Calu3 (cell line): ENCODE measurements at regions not wholly inside any gene's neighbourhood (a gene's known extent, or its start where the extent isn't known, plus 50 kb on each side); places are given as distances from the start of the nearest gene placed in this dataset.

Source experiments
- BruUV-seq: library from RNA; stranded (reverse); fragments of 400-500 nt; replicated peaks from 2 replicates; lab custom pipeline; 2021; lab: Mats Ljungman, UMichigan
- CTCF ChIA-PET: fragments of 300-600 bp; sonication (Branson Sonifier 250); formaldehyde crosslinking; loops from one replicate; lab custom pipeline; 2022; ENCODE audit warnings: antibody characterized with exemption; lab: Charles Lee
- DNase-seq: peaks from one replicate; pipeline ENCODE4 v3.0.0; 2022
- H3K27ac Mint-ChIP-seq: one replicate; pipeline ENCODE4 v1.8.0; 2022; ENCODE audit warnings: mixed read lengths; ENCODE audit not compliant: unreplicated experiment
- H3K27me3 Mint-ChIP-seq: one replicate; pipeline ENCODE4 v1.8.0; 2022; ENCODE audit warnings: mixed read lengths; ENCODE audit not compliant: unreplicated experiment
- H3K36me3 Mint-ChIP-seq: one replicate; pipeline ENCODE4 v1.8.0; 2022; ENCODE audit warnings: mild to moderate bottlenecking, moderate library complexity, mixed read lengths; ENCODE audit not compliant: insufficient read depth, unreplicated experiment
- H3K4me1 Mint-ChIP-seq: one replicate; pipeline ENCODE4 v1.8.0; 2022; ENCODE audit warnings: mild to moderate bottlenecking, low read depth, mixed read lengths; ENCODE audit not compliant: unreplicated experiment
- H3K4me3 Mint-ChIP-seq: one replicate; pipeline ENCODE4 v1.8.0; 2022; ENCODE audit warnings: mild to moderate bottlenecking, low read depth, moderate library complexity, mixed read lengths; ENCODE audit not compliant: unreplicated experiment
- H3K9me3 Mint-ChIP-seq: one replicate; pipeline ENCODE4 v1.8.0; 2022; ENCODE audit warnings: low read depth, mixed read lengths; ENCODE audit not compliant: unreplicated experiment
- CTCF ChIP-seq: fragments of 200-600 bp; IDR thresholded peaks from one replicate; pipeline ENCODE4 v1.8.0; 2022; ENCODE audit warnings: antibody characterized with exemption; ENCODE audit not compliant: unreplicated experiment
- intact Hi-C: fragments of 100-400 bp; cut with micrococcal nuclease; formaldehyde crosslinking; loops from one replicate; pipeline ENCODE4 v1.10.0; 2022; ENCODE audit not compliant: unreplicated experiment

DNA sequence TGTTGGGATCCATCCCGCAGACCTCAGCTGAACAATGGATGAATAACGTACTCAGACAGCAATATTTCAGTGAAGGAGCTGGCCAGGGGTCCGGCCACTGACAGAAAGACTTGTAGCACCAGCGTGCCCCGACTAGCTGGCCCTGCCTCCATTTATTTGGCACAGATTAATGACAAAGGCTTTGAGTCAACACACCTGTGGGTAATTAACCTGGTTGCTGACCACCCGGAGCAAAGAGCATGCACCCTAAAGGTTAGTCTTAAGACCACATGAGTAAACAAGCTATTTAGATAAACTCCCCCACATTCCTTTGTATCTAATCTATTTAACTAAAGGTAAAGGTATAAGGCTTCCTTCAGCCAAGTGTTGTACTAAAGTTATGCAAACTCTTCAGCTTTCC is 868.6 kb downstream of the LRFN5 start:
- H3K27me3 Mint-ChIP-seq, result no peaks in the 10 kb centered on the region
- H3K4me1 Mint-ChIP-seq, result no peaks in the 10 kb centered on the region
- no peak for TF ChIP-seq CTCF
- no peak overlapping the region for H3K4me3 Mint-ChIP-seq
- H3K27ac Mint-ChIP-seq, result no peak overlapping the region
- CTCF ChIA-PET, result no interaction called here
- BruUV-seq, result no TSS peak
- intact Hi-C loops, result no loop called here
- peaks cover 5% of the 10 kb centered on the region for H3K9me3 Mint-ChIP-seq
- H3K36me3 Mint-ChIP-seq, result no peaks in the 10 kb centered on the region
- DNase-seq, result no peak

- no peaks in the 10 kb centered on the region for H3K36me3 Mint-ChIP-seq
- H3K4me3 Mint-ChIP-seq, result no peak overlapping the region
- H3K27me3 Mint-ChIP-seq, result no peaks in the 10 kb centered on the region
- peaks cover 9% of the 10 kb centered on the region for H3K9me3 Mint-ChIP-seq
- CTCF ChIA-PET, result no interaction called here
- H3K4me1 Mint-ChIP-seq, result no peaks in the 10 kb centered on the region
- no peak for DNase-seq
- H3K27ac Mint-ChIP-seq, result no peak overlapping the region
- TF ChIP-seq CTCF, result no peak
- BruUV-seq, result no TSS peak
- intact Hi-C loops, result no loop called here
These were observed 863.7 kb downstream of the LRFN5 start for GRCh38 chr14:42470427-42470719.

DNA sequence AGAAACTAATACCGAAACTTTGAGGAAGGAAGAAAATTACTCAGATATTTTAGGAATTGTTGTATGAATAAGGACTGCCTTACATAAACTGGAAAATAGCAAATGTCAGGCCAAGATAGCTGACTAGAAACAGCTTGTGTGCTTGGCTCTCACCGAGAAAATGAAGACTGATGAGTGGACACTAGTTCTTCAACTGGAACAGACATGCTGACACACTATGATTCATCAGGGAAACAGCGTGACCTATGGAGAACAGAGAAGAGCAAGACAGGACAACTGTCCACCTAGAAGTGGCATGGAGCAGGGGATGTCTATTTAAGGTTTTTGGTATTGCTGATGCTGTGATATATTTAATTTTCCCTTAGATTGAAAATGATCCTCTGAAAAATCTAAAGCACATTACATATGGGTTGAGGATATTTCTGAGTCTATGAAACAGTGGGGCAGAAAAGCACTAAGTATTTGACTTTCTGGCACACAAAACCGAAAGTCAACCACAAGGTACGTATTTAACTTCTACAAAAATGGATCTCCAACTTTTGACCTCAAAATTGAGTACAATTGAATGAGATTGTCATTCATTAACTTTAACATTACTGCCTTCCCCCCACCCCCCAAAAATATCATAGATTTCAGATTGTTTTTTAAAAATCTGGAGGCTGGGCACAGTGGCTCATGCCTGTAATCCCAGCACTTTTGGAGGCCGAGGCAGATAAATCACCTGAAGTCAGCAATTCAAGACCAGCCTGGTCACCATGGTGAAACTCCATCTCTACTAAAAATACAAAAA is 863.2 kb downstream of the LRFN5 start:
- CTCF ChIA-PET, result no interaction called here
- Mint-ChIP-seq H3K4me3 (no peak overlapping the region), H3K9me3 (peaks cover 9% of the 10 kb centered on the region), H3K27ac (no peak overlapping the region), H3K36me3 (no peaks in the 10 kb centered on the region), H3K4me1 (no peaks in the 10 kb centered on the region), H3K27me3 (no peaks in the 10 kb centered on the region)
- DNase-seq, result no peak
- TF ChIP-seq CTCF, result no peak
- intact Hi-C loops, result no loop called here
- no TSS peak for BruUV-seq

- no peaks in the 10 kb centered on the region for H3K36me3 Mint-ChIP-seq
- no peak for TF ChIP-seq CTCF
- no peaks in the 10 kb centered on the region for H3K27me3 Mint-ChIP-seq
- no peaks in the 10 kb centered on the region for H3K4me1 Mint-ChIP-seq
- CTCF ChIA-PET, result no interaction called here
- no peak for DNase-seq
- no peak overlapping the region for H3K27ac Mint-ChIP-seq
- no TSS peak for BruUV-seq
- H3K9me3 Mint-ChIP-seq, result peaks cover 6% of the 10 kb centered on the region
- intact Hi-C loops, result no loop called here
- H3K4me3 Mint-ChIP-seq, result no peak overlapping the region
These were observed 854.0 kb downstream of the LRFN5 start for GRCh38 chr14:42460673-42461072.
